Left renal pelvis (tissue), 4 donors: ENCODE measurements at regions not wholly inside any gene's neighbourhood (a gene's known extent, or its start where the extent isn't known, plus 50 kb on each side); places are given as distances from the start of the nearest gene placed in this dataset.
"Not testable (repeated sequence)": the region's sequence is repeated elsewhere in the genome, so short reads cannot be mapped to it uniquely, and the experiment has no call there.

Experiments used
- DNase-seq, 4 donors: peaks; one replicate each; pipeline ENCODE4 v3.0.0-alpha.2; 2013; ENCODE audit warnings: low read depth in 4 of 4, low spot score in 3 of 4

- DNase-seq = no peak
These were observed 1037.9 kb downstream of the EPHA3 start for GRCh38 chr3:90145094-90145860.

GRCh38 chr3:90180096-90180495 lies 1072.7 kb downstream of the EPHA3 start:
- DNase-seq = no peak

GRCh38 chr3:90180543-90180942 lies 1073.1 kb downstream of the EPHA3 start:
- no peak for DNase-seq

- DNase-seq = not testable (repeated sequence)
These were observed 1075.0 kb downstream of the EPHA3 start for GRCh38 chr3:90182291-90182976.

GRCh38 chr3:90184861-90185260 lies 1077.4 kb downstream of the EPHA3 start:
- no peak for DNase-seq

GRCh38 chr3:90197383-90197782 lies 1090.0 kb downstream of the EPHA3 start:
- not testable (repeated sequence) for DNase-seq

GRCh38 chr3:90202931-90203330 lies 1095.5 kb downstream of the EPHA3 start:
- DNase-seq = not testable (repeated sequence)

- DNase-seq = not testable (repeated sequence)
These were observed 1099.1 kb downstream of the EPHA3 start for GRCh38 chr3:90206482-90206881.

- not testable (repeated sequence) for DNase-seq
These were observed 1100.1 kb downstream of the EPHA3 start for GRCh38 chr3:90207353-90208097.

- DNase-seq = no peak
These were observed 1114.5 kb downstream of the EPHA3 start for GRCh38 chr3:90221900-90222299.

GRCh38 chr3:90241481-90241880 lies 1134.1 kb downstream of the EPHA3 start:
- no peak for DNase-seq

- DNase-seq = no peak
These were observed 1145.7 kb downstream of the EPHA3 start for GRCh38 chr3:90253131-90253530.

- no peak for DNase-seq
These were observed 1154.3 kb downstream of the EPHA3 start for GRCh38 chr3:90261481-90262433.
